ENCODE measurements at regions not wholly inside any gene's neighbourhood (a gene's known extent, or its start where the extent isn't known, plus 50 kb on each side); places are given as distances from the start of the nearest gene placed in this dataset.
"Not testable (repeated sequence)": the region's sequence is repeated elsewhere in the genome, so short reads cannot be mapped to it uniquely, and the experiment has no call there.

DNA sequence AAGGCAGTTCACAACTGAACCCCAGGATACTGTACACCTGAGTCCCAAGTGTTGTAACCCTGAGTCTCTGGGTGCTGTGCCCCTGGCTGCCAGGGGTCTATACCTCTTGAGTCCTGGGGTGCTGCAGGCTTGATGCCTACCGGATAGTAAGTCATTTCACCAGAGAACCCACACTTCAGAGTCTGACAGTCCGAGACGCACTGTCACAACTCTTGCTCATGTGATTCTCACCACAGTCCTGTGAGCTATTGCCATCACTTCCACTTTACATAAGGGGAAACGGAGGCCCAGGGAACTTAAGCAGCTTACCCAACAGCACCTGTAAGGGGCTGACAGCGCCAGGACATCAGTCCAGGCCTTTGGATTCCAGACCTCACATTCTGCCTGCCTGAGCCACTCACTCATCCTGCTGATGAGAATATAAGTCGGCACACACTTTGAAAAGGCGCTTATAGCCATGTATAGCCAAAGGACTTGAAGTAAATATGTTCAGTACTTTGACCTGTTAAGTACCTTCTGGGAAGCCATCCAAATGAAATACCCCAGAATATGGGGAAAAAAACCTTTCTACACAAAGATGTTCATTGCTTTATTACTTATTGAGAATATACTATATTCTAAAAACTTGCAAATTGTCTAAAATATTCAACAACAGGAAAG is 180.7 kb upstream of the ID2 start:
- DNase-seq (ENCODE audit: insufficient read length, low spot score) = no peak
- FAIRE-seq = no peak

DNA sequence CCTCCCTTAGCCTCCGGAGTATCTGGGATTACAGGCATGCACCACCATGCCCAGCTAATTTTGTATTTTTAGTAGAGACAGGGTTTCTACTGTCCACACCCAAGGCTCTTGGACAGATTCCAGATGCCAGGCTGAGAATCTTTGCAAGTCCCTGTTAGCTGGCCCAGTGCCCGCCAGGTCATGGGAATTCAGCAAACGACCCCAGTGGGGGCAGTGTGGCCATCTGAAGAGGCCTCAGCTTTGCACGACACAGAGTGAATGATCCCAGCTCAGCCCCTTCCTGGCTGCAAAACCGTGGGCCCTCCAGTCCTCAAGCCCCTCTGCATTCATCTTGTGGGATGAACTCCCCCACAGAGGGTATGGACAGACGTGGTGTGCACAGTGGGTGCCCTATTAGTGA is 179.5 kb upstream of the ID2 start:
- FAIRE-seq (no peak), DNase-seq (ENCODE audit: insufficient read length, low spot score) (no peak)

DNA sequence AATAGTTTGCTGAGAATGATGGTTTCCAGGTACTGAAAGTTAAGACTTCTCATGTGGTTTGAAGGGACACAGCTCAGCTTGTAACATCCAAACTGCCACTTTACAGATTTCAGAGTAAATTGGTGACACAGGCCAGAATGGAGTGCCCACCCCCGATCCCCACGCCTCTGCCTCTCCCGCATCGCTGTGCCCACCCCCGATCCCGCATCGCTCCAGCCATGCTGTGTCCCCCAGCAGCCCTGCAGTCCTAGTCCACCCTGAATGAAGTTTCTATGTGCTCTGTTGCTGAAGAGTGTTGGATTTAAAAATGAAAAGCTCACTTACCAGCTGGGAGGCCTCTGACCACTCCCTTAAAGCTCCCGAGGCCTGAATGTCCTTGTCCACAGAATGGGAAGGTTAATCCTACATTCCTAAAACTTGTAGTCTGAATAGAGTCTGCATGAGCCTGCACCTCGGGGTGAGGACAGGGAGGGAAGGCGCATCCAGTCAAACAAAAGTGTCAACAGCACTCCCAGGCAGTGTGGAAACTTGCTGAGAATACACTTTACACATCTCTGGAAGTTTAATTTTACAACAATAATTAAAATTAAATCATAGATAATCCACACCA is 176.4 kb upstream of the ID2 start:
- no peak for FAIRE-seq
- no peak for DNase-seq (ENCODE audit: insufficient read length, low spot score)

DNA sequence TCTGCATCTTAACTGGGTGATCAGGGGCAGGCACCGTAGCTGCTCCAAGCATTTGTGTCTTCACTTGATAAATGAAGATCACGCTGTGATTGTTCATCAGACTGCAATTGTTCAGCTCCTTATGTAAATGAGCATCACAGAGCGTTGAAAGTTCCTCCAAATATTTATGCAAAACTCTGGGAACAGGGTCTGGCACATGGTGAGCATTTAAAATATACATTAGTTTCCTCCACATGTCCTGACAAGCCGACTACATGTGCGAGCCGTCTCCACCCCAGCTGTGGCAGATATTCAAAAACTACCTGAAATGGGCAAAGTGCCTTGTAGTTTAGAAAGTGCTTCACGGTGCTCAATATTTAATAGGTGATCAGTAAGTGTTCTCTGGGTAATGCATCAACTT is 175.1 kb upstream of the ID2 start:
- no peak for FAIRE-seq

DNA sequence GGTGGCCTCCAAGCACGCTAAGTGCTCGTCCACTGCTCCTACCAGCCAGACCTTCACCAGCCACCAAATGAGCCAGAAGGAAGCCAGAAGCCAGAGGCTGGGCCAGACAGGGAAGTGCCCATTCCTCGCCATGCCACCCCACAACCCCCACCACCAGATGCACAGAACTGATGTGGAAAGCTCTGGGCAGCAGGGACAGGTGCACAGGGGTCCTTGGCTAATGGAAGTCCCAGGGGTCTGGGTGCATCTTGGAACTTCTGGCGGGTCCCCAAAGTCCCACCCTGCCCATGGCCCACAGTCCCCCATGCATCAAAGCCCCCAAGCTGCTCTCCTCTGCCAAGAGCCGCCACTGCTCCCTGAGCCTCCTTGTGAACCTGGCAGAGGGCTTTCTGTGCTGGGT is 173.1 kb upstream of the ID2 start:
- FAIRE-seq = no peak
- no peak for DNase-seq (ENCODE audit: insufficient read length, low spot score)

More for the DNA sequence above, 175.1 kb upstream of the ID2 start:
- DNase-seq (ENCODE audit: insufficient read length, low spot score) = no peak

DNA sequence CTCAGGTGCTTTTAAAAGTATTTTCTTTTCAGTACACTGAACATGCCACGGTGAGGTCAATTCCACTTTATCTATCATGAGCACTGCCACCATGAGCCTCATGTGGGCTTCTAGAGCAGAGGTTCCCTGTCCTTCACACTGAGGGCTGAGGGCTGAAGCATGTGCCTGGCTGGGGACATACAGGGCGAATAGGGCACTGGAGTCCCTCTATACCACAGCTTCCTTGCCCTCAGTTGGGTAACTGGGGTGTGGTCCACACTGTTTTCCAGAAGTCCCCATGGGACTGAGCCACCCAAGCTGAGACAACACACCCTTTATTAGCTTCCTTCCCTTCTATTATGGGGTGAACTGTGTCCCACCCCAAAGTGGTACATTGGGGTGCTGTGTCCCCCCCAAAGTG is 172.2 kb upstream of the ID2 start:
- no peak for FAIRE-seq
- no peak for DNase-seq (ENCODE audit: insufficient read length, low spot score)

DNA sequence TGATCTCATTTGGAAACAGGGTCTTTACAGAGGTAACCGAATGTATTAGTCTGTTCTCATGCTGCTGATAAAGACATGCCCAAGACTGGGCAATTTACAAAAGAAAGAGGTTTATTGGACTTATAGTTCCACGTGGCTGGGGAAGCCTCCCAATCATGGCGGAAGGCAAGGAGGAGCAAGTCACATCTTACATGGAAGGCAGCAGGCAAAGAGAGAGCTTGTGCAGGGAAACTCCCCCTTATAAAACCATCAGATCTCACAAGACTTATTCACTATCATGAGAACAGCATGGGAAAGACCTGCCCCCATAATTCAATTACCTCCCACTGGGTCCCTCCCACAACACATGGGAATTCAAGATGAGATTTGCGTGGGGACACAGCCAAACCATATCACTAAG is 171.8 kb upstream of the ID2 start:
- FAIRE-seq; DNase-seq (ENCODE audit: insufficient read length, low spot score): not testable (repeated sequence)

DNA sequence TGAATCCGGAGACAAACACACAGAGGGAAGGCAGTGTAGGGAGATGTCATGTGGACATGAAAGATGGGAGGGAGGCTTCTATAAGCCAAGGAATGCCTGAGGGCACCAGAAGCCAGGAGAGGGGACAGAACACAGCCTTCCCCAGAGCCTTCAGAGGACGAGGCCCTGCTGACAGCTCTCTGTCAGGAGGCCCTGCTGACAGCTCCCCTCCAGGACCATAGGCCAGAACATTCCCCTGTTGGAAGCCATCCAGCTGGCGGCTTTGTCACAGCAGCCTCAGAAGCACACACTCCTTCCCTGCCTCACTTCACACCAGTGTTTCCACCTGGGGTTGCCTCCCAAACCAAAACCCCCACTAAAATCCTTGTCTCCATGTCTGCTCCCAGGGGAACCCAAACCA is 171.3 kb upstream of the ID2 start:
- FAIRE-seq = no peak
- DNase-seq (ENCODE audit: insufficient read length, low spot score) = no peak

DNA sequence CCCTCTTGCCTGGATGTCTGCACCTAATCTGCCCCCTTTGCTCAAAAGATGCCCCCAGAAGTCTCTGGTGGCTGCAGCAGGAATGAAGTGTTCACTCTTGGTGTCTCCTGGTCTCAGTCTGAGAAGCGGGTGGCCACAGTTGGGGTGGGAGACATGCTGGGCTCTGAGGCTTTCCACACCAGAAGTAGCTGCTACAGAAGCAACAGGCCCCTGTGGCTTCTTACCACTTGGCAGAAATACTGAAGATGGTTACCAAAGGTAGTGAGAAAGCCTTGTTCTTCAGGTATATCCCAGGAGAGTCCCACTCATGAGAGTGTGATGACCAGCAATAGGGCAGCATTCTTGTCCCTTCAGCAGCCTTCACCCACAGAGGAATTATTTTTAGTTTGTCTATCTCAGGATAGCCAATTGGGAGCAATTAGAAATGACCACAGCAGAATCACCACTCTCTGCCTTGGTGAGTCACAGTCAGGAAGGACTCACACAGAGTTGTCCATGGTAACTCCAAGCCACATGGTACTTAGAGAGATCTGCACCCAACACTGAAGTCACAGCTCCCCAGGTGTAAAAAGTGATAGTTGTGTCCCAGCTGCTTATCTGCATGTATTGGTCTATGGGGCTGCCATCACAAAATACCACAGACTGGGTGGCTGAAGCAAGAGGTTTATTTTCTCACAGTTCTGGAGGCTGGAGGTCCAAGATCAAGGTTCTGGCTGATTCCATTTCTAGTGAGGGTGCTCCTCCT is 169.8 kb upstream of the ID2 start:
- DNase-seq (ENCODE audit: insufficient read length, low spot score) = no peak
- FAIRE-seq = no peak

DNA sequence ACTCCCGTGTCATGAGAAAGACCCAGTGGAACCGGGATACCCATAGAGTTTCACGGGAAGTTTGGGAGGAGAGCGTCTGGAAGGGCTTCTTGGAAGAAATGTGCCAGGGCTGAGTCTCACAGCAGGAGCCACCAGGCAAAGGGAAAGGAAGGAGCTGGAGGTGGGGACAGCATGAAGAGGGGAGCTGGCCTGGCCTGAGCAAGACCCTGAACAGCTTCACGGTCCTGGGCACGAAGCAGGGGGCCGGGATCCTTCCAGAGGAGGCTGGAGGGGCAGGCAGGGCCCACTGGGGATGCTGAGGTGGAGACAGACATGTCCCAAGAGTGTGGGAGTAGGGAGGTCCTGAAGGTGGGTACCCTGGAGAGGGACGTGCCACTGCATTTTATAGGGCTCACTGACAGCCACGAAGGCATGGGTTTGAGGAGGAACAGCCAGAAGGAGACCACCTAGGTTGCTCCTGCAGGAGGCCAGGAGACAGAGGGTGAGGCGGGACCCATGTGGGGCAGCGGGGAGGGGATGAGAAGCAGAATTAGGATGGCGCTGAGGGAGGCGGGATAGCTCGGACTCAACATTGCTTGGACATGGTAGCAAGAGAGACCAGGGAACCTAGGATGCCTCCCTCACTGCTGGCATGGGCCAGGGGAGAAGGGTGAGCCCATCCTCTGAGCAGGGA is 168.1 kb upstream of the ID2 start:
- FAIRE-seq = no peak
- no peak for DNase-seq (ENCODE audit: insufficient read length, low spot score)

DNA sequence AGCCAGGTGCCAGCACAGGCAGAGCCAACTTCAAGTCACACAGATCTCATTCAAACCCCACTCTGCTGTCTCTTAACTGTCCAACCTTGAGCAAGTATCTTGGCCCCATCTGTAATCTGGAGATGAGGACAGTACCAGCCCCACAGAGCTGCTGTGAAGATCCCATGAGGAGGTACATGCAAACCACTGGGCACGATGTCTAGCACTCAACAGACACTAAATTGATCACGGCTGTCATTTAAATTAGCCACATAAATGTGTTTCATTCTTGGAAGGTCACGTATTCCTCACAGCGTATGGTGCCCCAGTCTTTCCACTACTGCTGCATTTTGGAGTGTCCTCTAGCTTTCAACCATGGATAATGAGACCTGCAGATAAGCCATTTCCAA is 167.6 kb upstream of the ID2 start:
- DNase-seq (ENCODE audit: insufficient read length, low spot score) (no peak), FAIRE-seq (peak; percentile 9)

DNA sequence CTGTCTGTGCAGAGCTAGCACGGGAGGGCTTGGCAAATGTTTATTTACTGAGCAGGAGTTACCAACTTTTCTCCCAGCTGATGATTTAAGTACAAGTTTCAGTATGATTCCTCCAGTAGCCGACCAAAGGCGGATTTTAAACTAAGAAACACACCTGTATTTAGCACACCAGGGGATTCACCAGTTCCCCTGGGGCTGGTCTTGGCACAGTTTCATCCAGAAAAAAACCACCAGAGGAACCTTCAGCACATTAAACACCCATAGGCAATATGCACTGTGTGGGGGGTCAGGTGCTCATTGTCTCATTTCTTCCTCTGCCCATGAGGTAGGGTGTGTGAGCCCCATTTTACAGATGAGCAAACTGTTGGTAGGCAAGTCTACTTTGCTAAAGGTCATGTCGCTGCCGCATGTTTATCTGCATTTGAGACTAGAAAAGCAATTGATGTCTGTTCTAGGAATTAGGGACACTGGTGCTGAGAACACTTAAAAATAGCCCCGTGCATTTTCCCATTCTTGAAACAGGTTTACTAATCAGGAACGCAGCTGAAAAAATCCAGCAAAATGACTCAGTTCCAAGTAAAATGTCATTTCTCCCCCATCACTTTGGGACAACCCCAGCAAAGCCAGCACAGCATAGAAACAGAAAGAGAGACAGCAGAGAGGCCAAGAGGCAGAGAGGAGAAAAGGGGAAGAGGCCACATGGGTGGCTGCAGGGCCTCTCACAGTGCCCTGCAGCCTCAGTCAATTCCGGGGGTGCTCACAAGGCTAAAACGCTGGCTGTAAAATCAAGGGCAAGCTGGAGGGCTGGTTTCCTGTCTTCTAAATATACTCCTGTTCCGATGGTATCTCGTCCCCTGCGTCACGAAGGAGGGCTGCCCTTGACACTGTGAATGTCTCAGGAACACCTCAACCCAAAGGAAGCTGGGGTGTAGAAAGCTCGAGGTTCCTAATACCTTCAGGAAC is 166.8 kb upstream of the ID2 start:
- no peak for DNase-seq (ENCODE audit: insufficient read length, low spot score)
- FAIRE-seq = no peak

DNA sequence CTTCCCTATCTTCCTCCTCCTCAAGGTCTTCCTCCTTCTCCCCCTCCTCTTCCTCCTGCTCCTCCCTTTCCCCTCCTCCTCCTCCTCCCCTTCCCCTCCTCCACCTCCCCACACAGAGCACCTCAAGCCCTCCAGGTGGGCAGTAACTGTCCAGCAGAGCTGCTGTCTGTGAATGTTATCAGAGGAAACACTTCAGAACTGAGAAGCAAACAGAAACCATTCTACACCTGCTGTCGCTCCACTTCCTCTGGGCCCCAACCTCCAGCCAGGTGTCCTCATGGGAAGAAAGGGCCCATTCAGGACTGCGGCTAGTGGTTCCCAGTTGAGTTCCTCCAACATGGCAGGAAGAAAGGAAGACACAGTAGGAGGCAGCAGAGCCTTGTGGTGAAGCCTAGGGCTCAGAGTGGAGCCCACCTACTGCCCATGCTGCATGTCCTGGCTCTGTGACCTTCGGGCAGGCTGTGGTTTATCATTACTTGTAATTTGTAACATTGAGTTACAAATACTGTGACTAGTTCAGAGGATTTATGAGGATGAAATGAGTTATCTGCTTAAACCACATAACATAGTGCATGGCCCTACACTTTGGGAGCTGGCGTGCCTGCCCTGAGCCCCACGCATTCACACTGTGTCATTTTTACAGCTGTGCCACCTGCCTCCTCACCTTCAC is 165.9 kb upstream of the ID2 start:
- no peak for DNase-seq (ENCODE audit: insufficient read length, low spot score)
- no peak for FAIRE-seq

DNA sequence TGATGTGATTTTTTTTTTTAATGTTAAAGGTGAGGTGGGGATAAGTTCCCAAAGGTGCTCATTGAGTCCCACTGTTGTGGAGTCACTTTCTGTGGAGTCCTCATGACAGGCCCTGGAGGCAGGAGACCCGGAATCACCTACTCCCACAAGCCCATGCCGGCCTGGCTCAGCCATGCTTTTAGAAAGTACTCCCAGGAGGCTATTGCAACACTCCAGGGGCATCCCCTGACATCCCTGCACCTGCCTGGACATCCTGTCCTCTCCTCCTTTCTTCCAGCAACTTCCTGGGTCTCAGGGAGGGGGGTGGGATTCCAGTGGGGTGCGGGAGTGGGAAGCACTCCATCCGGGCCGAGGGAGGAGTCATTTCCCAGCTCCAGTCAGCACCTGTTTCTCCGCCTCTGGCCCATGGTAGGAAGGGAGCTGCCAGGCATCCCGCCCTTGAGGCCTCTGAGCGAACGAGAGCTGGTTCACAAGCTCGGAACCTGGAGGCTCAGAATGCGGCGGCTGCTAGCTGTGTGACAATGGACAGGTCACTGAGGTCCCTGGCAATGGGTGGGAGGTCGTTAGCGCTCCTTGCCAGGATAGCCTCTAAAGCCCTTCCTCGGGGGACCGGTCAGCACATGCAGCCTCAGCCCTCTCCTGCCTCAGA is 163.9 kb upstream of the ID2 start:
- DNase-seq (ENCODE audit: insufficient read length, low spot score) (no peak), FAIRE-seq (no peak)

DNA sequence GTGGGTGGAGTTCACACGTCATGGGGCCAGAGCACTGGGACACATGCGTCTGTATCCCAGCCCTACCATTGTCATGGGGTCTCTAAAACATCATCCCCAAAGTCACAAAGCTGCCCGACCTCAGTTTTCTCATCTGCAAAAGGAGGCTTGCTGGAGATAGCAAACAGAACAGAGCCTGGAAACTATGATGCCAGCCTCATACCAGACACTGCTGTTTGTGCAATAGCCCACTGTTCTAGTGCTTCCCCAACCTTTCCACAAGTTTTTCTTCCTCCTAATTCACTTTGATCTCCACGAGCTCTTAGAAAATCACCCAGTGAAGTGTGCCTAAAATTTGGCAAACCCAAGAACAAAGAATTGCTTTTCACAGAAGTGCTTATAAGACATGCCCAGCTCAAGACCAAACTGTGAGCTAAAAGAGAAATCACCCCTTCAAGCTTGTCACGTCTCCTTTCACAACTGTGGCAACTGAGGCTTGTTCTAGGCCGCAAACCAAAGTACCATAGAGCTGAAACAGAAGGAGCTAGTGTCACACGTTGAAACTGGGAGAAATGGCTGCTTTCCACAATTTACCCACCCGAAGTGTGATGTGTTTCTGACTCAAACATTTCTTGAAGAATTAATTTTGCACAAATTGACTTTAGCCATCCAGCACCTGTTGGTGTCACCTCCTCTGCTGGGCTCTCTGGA is 162.7 kb upstream of the ID2 start:
- FAIRE-seq (no peak), DNase-seq (ENCODE audit: insufficient read length, low spot score) (no peak)

DNA sequence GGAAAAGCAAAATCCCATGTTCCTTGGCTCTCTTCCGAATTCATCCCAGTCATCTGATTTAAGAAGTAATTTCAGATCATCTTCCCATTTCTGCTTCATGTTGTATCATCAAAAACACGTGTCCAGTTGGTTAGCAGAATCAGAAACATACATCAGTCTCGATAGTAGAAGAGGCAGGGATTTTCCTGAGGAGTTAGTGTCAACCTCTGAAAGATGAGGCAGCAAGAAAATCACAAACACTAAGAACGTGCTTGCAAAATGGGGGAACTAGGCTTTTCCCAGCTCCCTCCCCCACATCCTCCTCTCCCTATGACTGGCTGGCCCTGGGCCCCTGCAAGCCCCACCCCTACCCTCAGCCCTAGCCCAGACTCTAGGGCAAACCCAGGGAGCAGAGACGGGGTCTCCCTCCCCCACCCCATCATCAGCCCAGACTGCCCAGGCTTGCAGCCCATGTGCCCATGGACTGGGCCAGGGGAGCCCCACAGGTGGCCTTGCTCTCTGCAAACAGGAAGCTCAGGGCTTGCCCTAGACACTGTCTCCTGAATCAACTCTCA is 161.0 kb upstream of the ID2 start:
- FAIRE-seq (no peak), DNase-seq (ENCODE audit: insufficient read length, low spot score) (no peak)

DNA sequence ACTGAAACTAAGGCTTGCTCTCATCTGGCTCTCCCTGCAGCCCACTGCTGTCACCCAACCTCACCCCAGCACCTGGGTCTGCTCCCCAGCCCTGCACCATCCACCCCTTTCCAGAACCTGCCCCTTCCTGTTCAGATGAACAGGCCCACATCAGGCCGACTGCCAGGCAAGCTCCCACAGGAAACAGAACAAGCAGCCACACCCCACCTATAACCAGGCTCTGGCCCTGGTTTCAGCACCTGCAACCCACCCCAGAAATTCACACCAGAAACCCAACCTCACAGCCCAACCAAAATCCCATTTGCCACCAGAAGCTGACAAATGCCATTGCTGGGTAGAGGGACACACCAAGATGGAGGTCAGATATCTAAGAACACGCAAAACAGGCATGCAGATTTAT is 159.2 kb upstream of the ID2 start:
- no peak for DNase-seq (ENCODE audit: insufficient read length, low spot score)

DNA sequence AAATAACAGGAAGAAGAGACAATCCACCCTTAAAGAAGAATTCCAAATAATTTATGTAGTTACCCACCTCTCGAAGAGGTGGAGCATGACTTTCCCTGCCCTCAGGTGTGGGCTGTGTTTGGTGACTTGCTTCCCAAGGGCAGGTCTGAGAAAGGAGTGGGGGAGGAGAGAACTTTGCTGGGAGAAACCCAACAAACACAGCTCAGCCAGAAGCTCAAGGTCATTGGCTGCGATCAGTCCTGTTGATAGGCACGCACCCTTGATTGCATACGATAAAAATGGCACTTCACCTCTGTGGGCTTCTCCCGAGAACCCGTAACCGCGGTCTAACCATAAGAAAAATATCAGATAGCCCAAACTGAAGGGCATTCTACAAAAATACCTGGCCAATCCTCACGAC is 157.5 kb upstream of the ID2 start:
- DNase-seq (ENCODE audit: insufficient read length, low spot score) (no peak), FAIRE-seq (no peak)

More for the DNA sequence above, 159.2 kb upstream of the ID2 start:
- FAIRE-seq = no peak

DNA sequence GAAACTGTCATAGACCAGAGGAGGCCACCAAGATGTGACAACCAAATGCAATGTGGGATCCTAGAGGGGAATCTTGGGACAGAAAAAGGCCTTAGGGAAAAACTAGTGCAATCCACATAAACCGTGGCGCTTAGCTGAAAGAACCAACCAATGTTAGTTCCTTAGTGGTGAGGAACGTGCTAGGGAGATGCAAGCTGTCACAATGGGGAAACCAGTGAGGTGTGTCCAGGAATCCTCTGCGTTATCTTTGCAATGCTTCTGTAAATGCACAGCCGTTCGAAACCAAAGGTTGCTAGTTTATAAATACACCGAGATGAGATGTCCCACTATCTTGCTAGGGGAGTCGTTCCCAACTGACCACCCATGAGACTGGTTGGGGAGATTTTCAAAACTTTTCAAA is 157.0 kb upstream of the ID2 start:
- FAIRE-seq (no peak), DNase-seq (ENCODE audit: insufficient read length, low spot score) (no peak)
